ENCODE measurements at regions not wholly inside any gene's neighbourhood (a gene's known extent, or its start where the extent isn't known, plus 50 kb on each side); places are given as distances from the start of the nearest gene placed in this dataset.

GRCh38 chr4:58543465-58543864, 1433.3 kb upstream of the IGFBP7 start:
- Histone ChIP-seq H3K9me3 (ENCODE audit: control insufficient read depth, low read depth, low read length) (no peaks in the 10 kb centered on the region), H4K8ac (replicated peaks; ENCODE audit: insufficient read length, low read depth, low read length) (no peak overlapping the region), H3K23me2 (ENCODE audit: insufficient read length, low read depth, low read length, poor library complexity, severe bottlenecking) (no peaks in the 10 kb centered on the region), H3K27me3 (ENCODE audit: insufficient read depth, low read length) (no peaks in the 10 kb centered on the region), H2BK5ac (ENCODE audit: insufficient read length, low read length) (no peak overlapping the region), H3K4ac (ENCODE audit: low read depth, low read length) (no peak overlapping the region), H3K56ac (ENCODE audit: insufficient read length, low read depth, low read length) (no peak overlapping the region), H4K20me1 (ENCODE audit: control insufficient read depth, insufficient read depth, insufficient read length) (no peaks in the 10 kb centered on the region), H2AK5ac (ENCODE audit: insufficient read length, low read length) (no peak overlapping the region), H2BK15ac (ENCODE audit: low read depth, low read length) (no peak overlapping the region), H2BK120ac (ENCODE audit: low read depth, low read length, poor library complexity, severe bottlenecking) (no peak overlapping the region), H3K79me1 (ENCODE audit: insufficient read depth, low read depth, low read length, poor library complexity, severe bottlenecking) (no peaks in the 10 kb centered on the region), H4K5ac (ENCODE audit: insufficient read length, low read depth, low read length) (no peak overlapping the region), H3K4me1 (ENCODE audit: insufficient read depth, low read length) (no peaks in the 10 kb centered on the region; the same call in 1 of the 2 replicates), H2BK20ac (ENCODE audit: low read depth, low read length, poor library complexity, severe bottlenecking) (no peak overlapping the region), H4K91ac (ENCODE audit: insufficient read length, low read depth, low read length) (no peak overlapping the region), H2BK12ac (ENCODE audit: insufficient read length, low read depth, low read length) (no peak overlapping the region), H3K14ac (ENCODE audit: insufficient read depth, low read length) (no peak overlapping the region), H3K79me2 (ENCODE audit: insufficient read depth, low read length) (no peaks in the 10 kb centered on the region), H3T11ph (ENCODE audit: low read length) (no peak overlapping the region), H3K18ac (ENCODE audit: insufficient read length, low read depth, low read length) (no peak overlapping the region), H3K23ac (ENCODE audit: insufficient read length, low read depth, low read length) (no peak overlapping the region), H3K9ac (ENCODE audit: extremely low read depth, insufficient read length, low read length) (no peak overlapping the region), H2AFZ (ENCODE audit: low read length) (no peak overlapping the region), H3K4me2 (ENCODE audit: insufficient read depth, insufficient read length, low read length) (no peak overlapping the region), H3K27ac (ENCODE audit: insufficient read length, low read depth, low read length) (no peak overlapping the region)
- no peaks in the 10 kb centered on the region for H3K4me1 Mint-ChIP-seq
- H3K27ac Mint-ChIP-seq: no peak overlapping the region
- no peak for TF ChIP-seq CTCF (conservative IDR thresholded peaks at IDR 0.05)
- peaks cover 0 to under 1% (median 0%) of the 10 kb centered on the region in 3 experiments; a peak in 2 of 7 replicates for H3K36me3 Mint-ChIP-seq (ENCODE audit: insufficient read depth in 1 of 3, low read depth in 3 of 3)
- WGBS (ENCODE audit: extremely low coverage, insufficient read length, low lambda C conversion rate): no CpG with 5 or more reads among the region's 1 CpG
- DNase-seq: no peak
- H3K4me3 Mint-ChIP-seq: no peak overlapping the region
- H3K27me3 Mint-ChIP-seq (ENCODE audit: low read depth): no peaks in the 10 kb centered on the region
- H3K9me3 Mint-ChIP-seq: peaks cover 0 to under 1% of the 10 kb centered on the region in 2 experiments; a peak in 3 of 5 replicates
